GM23338 (cell line): ENCODE measurements at regions not wholly inside any gene's neighbourhood (a gene's known extent, or its start where the extent isn't known, plus 50 kb on each side); places are given as distances from the start of the nearest gene placed in this dataset.

Experiments
- ATAC-seq: fragments of 200-7000 bp; cut with Tn5 transposase; 3 replicates; pipeline ENCODE4 v1.9.1; 2020
- DNase-seq: peaks from one replicate; pipeline ENCODE4 v3.0.0-alpha.2; 2015; ENCODE audit warnings: low spot score
- H2AFZ ChIP-seq: fragments of 200-600 bp; sonication (generic); 2 replicates; pipeline ENCODE4 v1.8.0; 2016; ENCODE audit warnings: antibody characterized with exemption, mild to moderate bottlenecking, moderate library complexity
- H3F3A ChIP-seq: fragments of 200-600 bp; sonication (generic); replicated peaks from 2 replicates; pipeline ENCODE4 v1.8.0; 2017; ENCODE audit warnings: antibody characterized with exemption, mixed run types, low read depth
- H3K27ac ChIP-seq: fragments of 200-600 bp; sonication (generic); 2 replicates; pipeline ENCODE4 v1.6.1; 2016; ENCODE audit warnings: low read depth
- H3K27me3 ChIP-seq: fragments of 200-600 bp; sonication (generic); 2 replicates; pipeline ENCODE4 v1.8.0; 2016; ENCODE audit warnings: mild to moderate bottlenecking, mixed run types, moderate library complexity; ENCODE audit not compliant: insufficient read depth
- H3K36me3 ChIP-seq: fragments of 200-600 bp; sonication (generic); 2 replicates; pipeline ENCODE4 v1.8.0; 2016; ENCODE audit warnings: mild to moderate bottlenecking; ENCODE audit not compliant: insufficient read depth
- H3K4me1 ChIP-seq: fragments of 200-600 bp; sonication (generic); 2 replicates; pipeline ENCODE4 v1.8.0; 2016; ENCODE audit warnings: mild to moderate bottlenecking, moderate library complexity; ENCODE audit not compliant: insufficient read depth
- H3K4me2 ChIP-seq: fragments of 200-600 bp; sonication (generic); 2 replicates; pipeline ENCODE4 v1.7.1; 2017; ENCODE audit warnings: mixed run types
- H3K4me3 ChIP-seq: fragments of 200-600 bp; sonication (generic); 2 replicates; pipeline ENCODE4 v1.6.1; 2016; ENCODE audit warnings: mixed run types
- H3K79me2 ChIP-seq: fragments of 200-600 bp; sonication (generic); replicated peaks from 2 replicates; pipeline ENCODE4 v1.8.0; 2017; ENCODE audit warnings: mild to moderate bottlenecking; ENCODE audit not compliant: insufficient read depth
- H3K9me2 ChIP-seq: fragments of 200-600 bp; sonication (generic); 2 replicates; pipeline ENCODE4 v1.8.0; 2017; ENCODE audit not compliant: insufficient read depth
- H4K20me1 ChIP-seq: fragments of 200-600 bp; sonication (generic); replicated peaks from 2 replicates; pipeline ENCODE4 v1.8.0; 2017; ENCODE audit warnings: mild to moderate bottlenecking; ENCODE audit not compliant: insufficient read depth
- H3K27ac Mint-ChIP-seq: 2 replicates; pipeline ENCODE4 v1.8.0; 2020; ENCODE audit warnings: inconsistent platforms, mild to moderate bottlenecking, moderate library complexity, mixed read lengths
- H3K27me3 Mint-ChIP-seq: 3 replicates; pipeline ENCODE4 v1.8.0; 2022; ENCODE audit warnings: low read depth, mild to moderate bottlenecking, moderate library complexity, mixed read lengths, inconsistent platforms; ENCODE audit not compliant: insufficient read depth, poor library complexity
- H3K36me3 Mint-ChIP-seq: 3 replicates; pipeline ENCODE4 v1.8.0; 2021; ENCODE audit warnings: low read depth, mild to moderate bottlenecking, inconsistent platforms, moderate library complexity, mixed read lengths
- H3K4me1 Mint-ChIP-seq: 3 replicates; pipeline ENCODE4 v1.8.0; 2020; ENCODE audit warnings: mild to moderate bottlenecking, inconsistent platforms, mixed read lengths
- H3K4me3 Mint-ChIP-seq: 3 replicates; pipeline ENCODE4 v1.8.0; 2021; ENCODE audit warnings: moderate library complexity, mild to moderate bottlenecking, inconsistent platforms, mixed read lengths
- H3K9me3 Mint-ChIP-seq: 3 replicates; pipeline ENCODE4 v1.8.0; 2020; ENCODE audit warnings: moderate library complexity, mild to moderate bottlenecking, inconsistent platforms, mixed read lengths
- CREB1 ChIP-seq: fragments of 250-450 bp; sonication (Bioruptor Pico); IDR thresholded peaks from 2 replicates; pipeline ENCODE4 v1.5.0; 2020; ENCODE audit warnings: low read depth, mild to moderate bottlenecking, moderate library complexity
- EZH2 ChIP-seq: fragments of 200-600 bp; sonication (generic); IDR thresholded peaks from one replicate; pipeline ENCODE4 v1.8.0; 2017; ENCODE audit warnings: antibody characterized with exemption, mild to moderate bottlenecking, low read depth; ENCODE audit not compliant: unreplicated experiment
- EZH2phosphoT487 ChIP-seq: fragments of 200-600 bp; sonication (generic); IDR thresholded peaks from one replicate; pipeline ENCODE4 v1.8.1; 2018; ENCODE audit warnings: antibody characterized with exemption; ENCODE audit not compliant: unreplicated experiment
- JUNB ChIP-seq: IDR thresholded peaks from one replicate; pipeline ENCODE4 v1.6.1; 2016; ENCODE audit warnings: antibody characterized with exemption; ENCODE audit not compliant: unreplicated experiment
- NANOG ChIP-seq: IDR thresholded peaks from 2 replicates; pipeline ENCODE4 v1.6.1; 2016; ENCODE audit warnings: antibody characterized with exemption, borderline replicate concordance
- POLR2AphosphoS5 ChIP-seq: IDR thresholded peaks from 2 replicates; pipeline ENCODE4 v1.6.1; 2016; ENCODE audit warnings: antibody characterized with exemption, low read depth
- STAT1 ChIP-seq: IDR thresholded peaks from one replicate; pipeline ENCODE4 v1.6.1; 2016; ENCODE audit warnings: antibody characterized with exemption; ENCODE audit not compliant: unreplicated experiment
- ZNF114 ChIP-seq: fragments of 250-450 bp; sonication (Bioruptor Pico); IDR thresholded peaks from 2 replicates; pipeline ENCODE4 v1.5.0; 2020; ENCODE audit warnings: mild to moderate bottlenecking, moderate library complexity
- ZNF331 ChIP-seq: fragments of 250-450 bp; sonication (Bioruptor Pico); IDR thresholded peaks from 2 replicates; pipeline ENCODE4 v1.5.0; 2020; ENCODE audit warnings: low read depth, mild to moderate bottlenecking, moderate library complexity
- ZNF462 ChIP-seq: fragments of 250-450 bp; sonication (Bioruptor Pico); IDR thresholded peaks from 2 replicates; pipeline ENCODE4 v1.5.0; 2020; ENCODE audit warnings: mild to moderate bottlenecking, moderate library complexity

DNA sequence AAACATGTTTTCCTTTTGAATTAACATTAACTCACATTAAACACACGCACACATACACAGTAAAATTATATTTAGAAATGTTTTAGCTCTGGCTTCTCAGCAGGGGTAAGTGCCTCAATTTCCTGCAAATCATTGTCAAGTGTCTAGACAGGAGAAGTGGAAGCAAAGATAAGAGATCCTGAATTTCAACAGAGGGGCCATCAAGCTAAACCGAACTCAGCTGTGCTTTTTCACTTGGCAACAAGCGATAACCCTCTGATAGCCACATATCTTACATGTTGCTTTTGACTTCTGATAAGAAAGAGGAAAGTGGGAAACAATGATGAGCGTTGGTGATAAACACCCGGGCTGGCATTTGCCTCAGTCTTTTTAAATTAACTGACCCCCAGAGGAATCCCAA lies 79.7 kb upstream of the SPDL1 start (continued):
- TF ChIP-seq ZNF462 (no peak), ZNF114 (CRISPR knock-in tag) (no peak), EZH2 (no peak), EZH2phosphoT487 (no peak)

DNA sequence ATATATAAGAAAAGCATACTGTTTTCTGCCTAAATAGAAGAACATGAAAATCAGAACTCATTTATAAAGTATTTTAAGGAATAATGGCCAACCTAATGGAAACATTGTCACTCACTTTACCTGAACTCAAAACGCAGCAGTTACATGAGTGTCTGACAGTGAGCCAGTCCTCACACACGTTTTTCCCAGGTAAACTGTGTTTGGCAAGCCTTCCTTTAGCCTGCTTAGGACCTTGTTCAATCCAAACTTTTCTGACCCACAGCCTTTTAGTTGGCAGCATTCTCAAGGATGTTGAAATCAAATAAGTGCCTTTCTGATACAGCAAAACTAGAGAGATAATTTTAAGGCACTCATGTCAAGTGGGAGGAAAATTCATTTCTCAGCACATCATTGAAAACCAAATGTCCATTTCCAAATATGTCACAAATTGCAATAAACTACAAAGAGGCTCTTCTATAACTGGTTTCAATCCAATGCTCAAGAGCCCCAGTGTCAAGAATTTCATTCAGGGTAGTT lies 83.5 kb upstream of the SPDL1 start:
- Histone ChIP-seq H3K9me2 (no peaks in the 10 kb centered on the region; the same call in 1 of the 2 replicates), H3K27ac (no peak overlapping the region), H4K20me1 (no peaks in the 10 kb centered on the region; the same call in 1 of the 2 replicates), H3K79me2 (no peaks in the 10 kb centered on the region), H2AFZ (no peak overlapping the region), H3F3A (no peaks in the 10 kb centered on the region), H3K4me1 (no peaks in the 10 kb centered on the region), H3K36me3 (no peaks in the 10 kb centered on the region), H3K27me3 (no peaks in the 10 kb centered on the region), H3K4me3 (no peak overlapping the region), H3K4me2 (no peak overlapping the region)
- Mint-ChIP-seq H3K4me3 (no peak overlapping the region), H3K27ac (no peak overlapping the region), H3K27me3 (peaks cover 2% of the 10 kb centered on the region), H3K36me3 (no peaks in the 10 kb centered on the region), H3K9me3 (no peaks in the 10 kb centered on the region), H3K4me1 (no peaks in the 10 kb centered on the region)
- ATAC-seq (no peak), DNase-seq (no peak)
- TF ChIP-seq STAT1, result no peak
- no peak for TF ChIP-seq ZNF462
- TF ChIP-seq JUNB, result no peak
- no peak for TF ChIP-seq NANOG
- TF ChIP-seq ZNF331 (CRISPR knock-in tag), result no peak
- TF ChIP-seq EZH2phosphoT487, result no peak
- no peak for TF ChIP-seq CREB1 (CRISPR knock-in tag)
- TF ChIP-seq EZH2, result no peak
- TF ChIP-seq POLR2AphosphoS5, result no peak
